Putamen (tissue), 1 donor: ENCODE measurements at regions not wholly inside any gene's neighbourhood (a gene's known extent, or its start where the extent isn't known, plus 50 kb on each side); places are given as distances from the start of the nearest gene placed in this dataset.
"Not testable (repeated sequence)": the region's sequence is repeated elsewhere in the genome, so short reads cannot be mapped to it uniquely, and the experiment has no call there.

ENCODE experiments used
- DNase-seq: peaks from one replicate; pipeline ENCODE4 v3.0.0-alpha.2; 2016; ENCODE audit warnings: low spot score

DNA sequence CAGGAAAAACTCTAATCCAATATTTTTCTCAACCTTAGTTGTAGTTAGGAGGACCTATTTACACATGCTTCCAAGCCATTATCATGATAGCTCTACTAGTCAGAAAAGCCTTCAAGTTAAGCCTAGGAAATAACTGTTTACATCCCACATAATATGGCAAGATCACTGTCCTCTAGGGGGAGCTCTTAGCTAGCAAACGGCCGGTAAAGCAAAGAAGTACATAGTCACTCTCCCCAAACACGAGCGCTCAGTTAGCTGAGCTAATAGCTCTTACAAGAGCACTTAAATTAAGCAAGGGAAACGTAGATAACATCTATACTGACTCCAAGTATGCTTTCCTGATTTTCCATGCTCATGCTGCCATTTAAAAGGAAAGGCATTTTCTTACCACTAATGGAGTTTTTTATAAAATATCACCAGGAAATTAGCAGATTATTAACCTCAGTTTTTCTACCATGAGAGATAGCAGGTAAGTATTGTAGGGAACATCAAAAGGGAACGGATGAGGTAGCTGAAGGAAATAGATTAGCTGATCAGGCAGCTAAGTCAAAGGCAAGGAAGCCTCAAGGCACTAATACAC is 100.6 kb upstream of the PABPC3 start:
- DNase-seq, result peak; percentile 81

DNA sequence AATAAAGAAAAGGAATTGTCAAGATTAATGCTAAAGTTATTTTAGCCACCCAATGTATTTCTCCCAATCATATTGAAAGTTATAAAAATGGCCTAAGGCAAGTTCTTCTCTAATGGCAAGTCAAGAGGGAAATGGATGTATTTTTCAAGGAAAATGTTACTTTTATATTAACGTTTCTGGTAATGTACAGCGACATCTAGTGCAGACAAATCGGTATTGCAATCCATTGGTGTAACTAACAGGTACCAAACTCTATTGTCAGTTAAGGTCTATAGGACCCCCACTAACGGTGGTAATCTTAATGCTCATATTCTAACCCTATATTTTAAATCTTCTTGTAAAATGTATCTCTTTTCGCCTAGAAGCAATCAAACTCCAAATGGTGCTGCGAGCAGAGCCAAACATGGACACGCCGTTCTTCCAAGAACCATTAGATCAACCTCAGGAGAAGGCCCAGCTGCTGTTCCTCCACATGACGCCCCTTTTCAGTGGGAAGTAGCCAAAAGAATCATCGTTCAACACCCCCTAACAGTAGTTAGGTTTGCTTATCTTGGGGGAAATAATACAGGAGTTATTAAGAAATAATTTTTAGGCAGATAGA is 98.5 kb upstream of the PABPC3 start:
- no peak for DNase-seq

DNA sequence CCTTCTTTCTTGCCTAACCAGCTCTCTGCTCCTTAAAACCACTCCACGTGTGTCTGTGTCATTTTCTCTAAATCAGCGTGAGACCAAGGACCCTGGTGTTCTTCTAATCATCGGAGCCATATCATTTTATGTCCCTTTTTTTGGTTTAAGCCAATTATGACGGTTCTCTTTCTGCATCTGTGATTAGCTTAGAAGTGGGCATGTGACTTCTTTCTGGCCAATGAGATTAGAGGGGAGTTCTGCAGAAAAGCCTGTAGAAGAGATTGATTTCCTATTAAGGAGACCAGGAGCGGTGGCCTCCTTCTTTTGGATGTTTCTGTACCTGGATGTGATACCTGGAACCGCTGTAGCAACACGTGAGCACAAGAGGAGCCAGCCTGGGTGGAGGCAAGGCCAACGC is 97.5 kb upstream of the PABPC3 start:
- DNase-seq, result no peak

DNA sequence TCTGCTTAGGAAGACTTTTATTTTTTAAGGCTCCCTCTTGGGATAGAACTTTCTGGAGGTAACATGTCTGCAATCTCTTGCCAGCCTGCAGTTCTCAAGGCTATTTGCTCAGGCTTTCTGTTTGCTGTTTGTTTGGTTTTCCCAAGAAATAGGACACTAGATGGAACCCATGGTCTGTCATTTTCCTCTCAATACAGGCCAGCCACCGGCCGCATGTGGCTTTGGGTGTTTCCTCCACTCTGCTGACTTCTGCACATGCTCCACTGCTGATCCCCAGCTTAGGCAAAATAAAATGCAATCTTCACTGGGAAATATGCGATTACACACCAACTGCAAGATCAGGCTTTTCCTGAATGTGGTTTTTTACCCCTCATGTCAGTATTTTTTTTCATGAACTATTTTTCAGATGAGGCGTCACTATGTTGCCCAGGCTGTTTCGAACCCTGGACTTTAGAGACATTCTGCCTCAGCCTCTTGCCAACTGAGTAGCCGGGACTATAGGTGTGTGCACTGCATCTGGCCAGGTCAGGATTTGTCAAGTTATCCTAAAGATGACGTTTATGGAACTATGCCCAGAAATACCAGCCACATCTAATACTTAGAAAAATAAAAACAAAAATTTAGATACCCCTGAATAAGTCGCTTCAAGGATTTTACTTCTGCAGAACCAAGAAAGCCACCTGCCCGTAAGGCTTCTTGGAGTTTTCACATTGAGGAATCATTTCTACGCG is 94.3 kb upstream of the PABPC3 start:
- DNase-seq, result no peak

DNA sequence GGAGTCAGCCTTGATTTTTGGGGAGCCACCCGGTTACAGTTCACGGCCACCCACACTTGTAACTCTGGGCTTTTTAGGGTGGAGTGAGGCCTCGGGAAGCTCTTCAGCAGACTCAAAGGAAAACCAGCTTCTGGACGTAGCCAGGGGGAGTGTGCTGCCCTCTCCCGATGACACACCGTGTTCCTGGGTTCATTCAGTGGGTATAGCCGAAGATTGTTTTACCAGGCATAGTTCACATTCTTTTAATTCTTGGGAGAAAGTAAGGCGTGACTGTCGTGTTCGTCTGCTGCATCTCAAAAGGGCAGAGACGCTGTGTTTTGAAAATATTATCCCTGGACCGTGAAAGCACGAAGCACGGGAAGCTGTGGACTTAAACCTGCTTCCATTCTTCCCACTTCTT is 93.6 kb upstream of the PABPC3 start:
- not testable (repeated sequence) for DNase-seq

DNA sequence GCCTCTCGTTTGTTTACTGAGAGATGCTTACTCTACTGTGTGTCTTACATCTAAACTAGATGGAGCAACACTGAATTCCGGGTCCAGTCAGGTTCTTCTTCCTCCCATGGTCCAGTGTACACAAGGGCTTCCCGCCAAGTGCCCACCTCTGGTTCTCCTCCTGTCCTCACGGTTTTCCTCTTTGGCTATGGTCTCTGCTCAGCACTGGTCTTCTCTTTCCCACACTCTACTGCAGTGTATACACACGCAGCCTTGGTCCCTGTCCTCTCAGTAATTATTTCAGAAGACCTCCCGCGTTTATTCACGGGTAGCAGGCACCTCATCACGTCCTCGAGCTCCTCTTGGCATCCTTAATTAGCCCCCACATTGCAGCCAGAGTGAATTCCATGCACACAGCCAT is 91.4 kb upstream of the PABPC3 start:
- DNase-seq, result not testable (repeated sequence)

DNA sequence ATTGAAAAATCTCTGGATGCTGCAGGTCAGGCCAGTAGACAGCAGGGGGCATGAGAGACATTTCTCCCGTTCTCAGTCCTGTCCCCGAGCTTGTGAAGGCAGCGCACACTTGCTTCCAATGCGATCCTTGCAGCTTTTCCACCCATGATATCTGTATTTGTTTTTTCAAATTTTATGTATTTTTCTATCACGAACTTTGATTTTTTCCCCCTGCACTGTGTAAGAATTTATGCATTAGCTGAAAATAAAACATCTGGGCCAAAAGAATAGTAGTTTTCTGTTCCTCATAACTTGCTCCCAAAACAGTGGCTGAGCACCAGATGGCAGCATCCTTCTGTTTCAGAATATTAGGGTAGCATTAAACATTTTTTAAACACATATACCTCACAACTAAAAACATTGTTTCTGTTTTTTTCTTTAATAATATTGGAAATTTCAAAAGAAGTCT is 90.9 kb upstream of the PABPC3 start:
- DNase-seq, result peak; percentile 64

DNA sequence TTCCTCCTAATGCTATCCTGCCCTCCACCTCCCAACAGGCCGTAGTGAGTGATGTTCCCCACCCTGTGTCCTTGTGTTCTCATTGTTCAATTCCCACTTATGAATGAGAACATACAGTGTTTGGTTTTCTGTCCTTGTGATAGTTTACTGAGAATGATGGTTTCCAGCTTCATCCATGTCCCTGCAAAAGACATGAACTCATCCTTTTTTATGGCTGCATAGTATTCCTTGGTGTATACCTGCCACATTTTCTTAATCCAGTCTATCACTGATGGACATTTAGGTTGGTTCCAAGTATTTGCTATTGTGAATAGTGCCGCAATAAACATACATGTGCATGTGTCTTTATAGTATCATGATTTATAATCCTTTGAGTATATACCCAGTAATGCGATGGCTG is 88.5 kb upstream of the PABPC3 start:
- not testable (repeated sequence) for DNase-seq

DNA sequence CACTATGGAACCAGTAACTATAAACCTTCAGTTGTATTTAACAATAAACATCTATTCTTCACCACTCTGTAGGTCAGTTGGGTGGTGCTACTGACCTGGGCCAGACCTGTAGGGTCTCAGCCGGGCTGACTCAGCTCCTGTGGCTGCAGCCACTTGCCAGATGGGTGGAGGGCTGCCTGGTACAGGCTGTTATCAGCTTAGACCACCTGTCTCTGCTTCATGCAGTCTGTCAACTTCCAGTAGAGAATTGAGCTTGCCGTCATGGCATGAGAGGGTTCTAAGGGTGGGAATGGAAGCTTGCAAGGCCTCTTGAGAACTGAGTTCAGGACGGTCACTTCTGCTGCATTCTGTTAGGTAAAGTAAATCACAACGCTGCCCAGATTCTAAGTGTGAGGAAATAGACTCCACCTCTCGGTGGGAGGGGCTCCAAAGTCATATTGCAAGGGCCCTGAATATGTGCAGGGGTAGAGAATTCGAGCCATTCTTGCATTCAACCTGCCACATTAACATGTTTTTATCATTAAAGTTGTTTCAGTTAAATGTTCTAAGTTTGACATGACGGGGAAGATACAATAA is 81.5 kb upstream of the PABPC3 start:
- not testable (repeated sequence) for DNase-seq

DNA sequence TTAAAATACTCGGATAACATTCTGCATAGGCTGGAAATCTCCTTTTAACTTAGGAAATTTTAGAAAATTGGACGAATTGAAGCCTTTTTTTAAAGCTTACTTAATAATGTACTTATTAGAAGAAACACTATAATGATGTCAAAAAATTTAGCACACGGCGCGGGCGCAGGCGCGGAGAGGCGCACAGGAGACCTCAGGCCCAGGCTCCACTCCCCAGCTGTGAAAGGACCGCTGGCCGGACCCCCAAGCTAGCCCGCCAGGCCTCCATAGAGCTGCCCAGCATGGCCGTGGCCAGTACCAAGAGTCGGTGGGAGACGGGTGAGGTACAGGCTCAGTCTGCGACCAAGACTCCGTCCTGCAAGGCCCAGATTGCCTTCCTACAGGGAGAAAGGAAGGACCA is 78.8 kb upstream of the PABPC3 start:
- not testable (repeated sequence) for DNase-seq

DNA sequence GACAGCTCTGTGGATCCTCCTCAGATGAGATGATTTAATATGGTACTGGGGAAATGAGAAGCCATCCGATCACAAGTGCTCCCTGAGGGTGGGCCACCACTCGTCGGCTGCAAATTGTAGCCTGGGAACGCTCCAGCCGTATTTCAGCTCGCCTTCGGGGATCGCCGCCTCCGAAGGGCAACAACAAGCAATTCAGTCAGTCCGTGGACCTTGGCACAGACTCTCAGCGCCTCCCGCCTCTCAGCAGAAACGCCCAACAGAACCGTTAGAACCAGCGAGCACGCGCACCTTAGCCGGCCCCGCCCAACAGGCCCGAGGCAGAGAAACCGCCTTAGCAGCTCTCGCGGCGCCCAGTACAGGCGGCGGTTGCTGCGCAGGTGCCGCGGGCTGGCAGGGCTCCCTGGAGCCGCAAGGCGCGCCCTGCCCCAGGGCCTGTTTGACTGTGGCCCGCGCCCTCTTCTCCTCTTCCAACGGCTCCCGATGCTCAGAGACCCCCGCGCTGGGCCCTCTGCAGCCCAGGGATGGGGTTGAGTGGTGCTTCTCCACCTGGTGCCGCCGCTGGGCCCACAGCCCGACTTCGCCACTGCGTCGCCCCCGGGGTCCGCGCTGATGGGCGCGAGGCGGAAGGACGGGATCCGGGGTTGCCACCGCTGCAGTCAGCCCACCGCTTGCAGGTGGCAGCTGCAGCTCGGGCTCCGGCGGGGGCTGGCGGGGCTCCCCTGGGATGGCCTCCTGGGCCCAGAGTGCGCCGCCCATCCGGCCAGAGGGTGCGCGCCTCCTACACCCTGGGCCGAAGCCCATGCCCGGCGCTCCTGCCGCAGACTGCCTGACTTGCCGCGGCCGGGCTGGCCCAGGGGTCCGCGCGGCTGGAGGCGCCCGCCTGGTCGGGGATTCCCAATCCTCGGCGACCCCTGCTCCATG is 77.9 kb upstream of the PABPC3 start:
- DNase-seq, result peak; percentile 56

DNA sequence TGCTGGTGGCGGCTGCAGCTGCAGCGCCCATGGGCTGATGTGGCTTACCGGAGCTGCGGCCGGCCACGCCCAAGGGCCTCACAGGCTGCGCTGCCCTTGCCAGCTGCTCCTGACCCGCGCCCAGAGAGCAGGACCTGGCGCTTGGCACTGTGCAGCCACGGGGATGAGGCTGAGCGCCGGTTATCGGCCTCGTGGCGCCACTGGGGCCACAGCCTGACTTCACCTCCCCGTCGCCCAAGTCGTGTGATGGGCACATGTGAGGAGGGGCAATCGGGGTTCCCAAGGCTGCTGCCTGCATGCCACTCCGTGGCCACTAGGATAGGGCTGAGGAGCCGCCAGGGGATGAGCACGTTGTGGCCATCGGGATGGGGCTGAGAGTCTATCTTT is 77.2 kb upstream of the PABPC3 start:
- no peak for DNase-seq

DNA sequence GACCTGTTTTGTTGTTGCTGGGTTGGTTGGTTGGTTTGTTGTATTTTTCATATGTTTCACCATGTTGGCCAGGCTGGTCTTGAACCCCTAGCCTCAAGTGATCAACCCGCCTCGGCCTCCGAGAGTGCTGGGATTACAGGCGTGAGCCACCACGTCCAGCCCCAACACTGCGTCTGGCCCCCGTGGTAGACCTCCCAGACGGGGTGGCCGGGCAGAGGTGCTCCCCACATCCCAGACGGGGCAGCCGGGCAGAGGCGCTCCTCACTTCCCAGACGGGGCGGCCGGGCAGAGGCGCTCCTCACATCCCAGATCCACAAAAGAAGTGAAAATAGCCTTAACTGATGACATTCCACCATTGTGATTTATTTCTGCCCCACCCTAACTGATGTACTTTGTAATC is 76.2 kb upstream of the PABPC3 start:
- DNase-seq, result not testable (repeated sequence)

DNA sequence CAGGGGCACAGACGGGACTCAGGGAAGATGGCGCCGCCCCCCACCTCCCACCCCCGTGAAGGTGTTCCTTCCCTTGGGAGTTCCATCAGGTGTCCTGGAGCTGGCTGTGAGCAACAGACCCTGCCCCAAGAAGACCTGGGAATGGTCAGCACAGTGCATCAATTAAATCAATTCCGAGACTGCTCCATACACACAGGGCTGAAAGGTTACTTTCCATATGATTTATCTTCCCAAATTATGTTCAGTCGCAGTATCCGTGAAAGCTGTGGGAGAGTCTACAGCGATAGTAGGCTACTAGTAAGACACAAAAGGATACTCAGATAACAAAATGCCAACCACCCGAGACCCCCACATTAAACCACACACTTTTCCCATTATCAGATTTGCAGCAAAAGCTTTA is 71.8 kb upstream of the PABPC3 start:
- no peak for DNase-seq

DNA sequence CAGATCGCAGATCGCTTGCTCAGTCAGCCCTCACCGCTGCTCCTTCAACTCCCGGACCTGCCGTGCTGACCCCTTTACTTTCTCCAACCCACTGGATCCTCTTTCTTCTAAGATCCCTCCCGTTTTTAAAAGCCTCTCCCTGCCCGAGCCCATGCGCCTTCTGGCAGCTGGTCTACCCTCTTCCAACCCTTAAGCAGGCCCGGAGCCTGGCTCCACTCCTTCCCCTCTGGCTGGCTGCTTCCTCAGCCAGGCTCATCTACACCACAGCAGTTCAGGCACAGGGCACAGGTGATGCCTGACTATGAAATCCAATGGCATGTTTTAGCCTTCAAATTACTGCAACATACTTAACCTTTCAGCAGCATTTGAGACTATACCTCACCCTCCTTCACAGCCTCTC is 63.8 kb upstream of the PABPC3 start:
- no peak for DNase-seq

DNA sequence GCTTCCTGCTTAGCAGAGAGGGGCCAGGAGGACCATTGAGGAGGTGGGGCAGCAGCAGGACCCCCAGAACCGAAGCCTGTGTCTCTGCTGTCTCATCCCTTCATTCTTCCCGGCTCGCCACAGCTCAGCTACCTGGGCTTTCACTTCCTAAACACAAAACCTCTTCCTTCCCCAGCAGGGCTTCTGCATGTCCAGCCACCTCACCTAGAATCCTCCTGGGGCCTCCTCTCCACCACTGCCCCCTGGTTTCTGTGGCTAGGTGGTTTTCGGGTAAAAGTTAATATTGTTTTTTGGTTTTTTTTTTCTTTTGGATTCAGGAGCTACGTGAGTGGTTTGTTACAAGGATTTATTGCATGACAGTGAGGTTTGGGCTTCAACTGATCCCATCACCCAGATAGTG is 61.8 kb upstream of the PABPC3 start:
- DNase-seq, result no peak

DNA sequence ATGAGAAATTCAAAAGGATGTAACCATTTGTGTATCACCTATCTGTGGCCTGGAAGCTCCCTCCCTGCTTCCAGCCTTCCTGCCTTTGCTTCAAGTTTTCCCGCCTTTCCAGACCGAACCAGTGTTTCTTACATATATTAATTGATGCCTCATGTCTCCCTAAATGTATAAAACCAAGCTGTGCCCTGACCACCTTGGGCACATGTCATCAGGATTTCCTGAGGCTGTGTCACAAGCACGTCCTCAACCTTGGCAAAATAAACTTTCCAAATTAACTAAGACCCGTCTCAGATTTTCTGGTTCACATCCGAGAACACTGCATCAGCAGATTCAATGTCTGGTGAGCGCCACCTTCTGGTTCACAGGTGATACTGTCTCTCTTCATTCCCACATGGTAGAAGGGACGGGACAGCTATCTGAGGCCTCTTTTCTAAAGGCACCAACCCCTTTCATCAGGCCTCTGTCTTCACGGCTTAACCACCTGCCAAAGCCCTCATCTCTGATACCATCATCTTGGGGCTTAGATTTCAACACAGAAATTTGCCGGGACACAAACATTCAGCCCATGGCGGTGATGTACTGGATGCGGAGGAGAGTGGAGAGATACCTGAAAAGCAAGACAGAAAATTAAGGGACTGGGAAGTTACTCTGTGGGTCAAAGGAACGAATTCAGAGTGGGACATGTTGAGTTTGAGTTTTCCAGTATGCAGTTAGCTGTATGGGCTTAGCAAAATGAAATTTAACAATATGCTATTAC is 58.7 kb upstream of the PABPC3 start:
- peak; percentile 65 for DNase-seq

DNA sequence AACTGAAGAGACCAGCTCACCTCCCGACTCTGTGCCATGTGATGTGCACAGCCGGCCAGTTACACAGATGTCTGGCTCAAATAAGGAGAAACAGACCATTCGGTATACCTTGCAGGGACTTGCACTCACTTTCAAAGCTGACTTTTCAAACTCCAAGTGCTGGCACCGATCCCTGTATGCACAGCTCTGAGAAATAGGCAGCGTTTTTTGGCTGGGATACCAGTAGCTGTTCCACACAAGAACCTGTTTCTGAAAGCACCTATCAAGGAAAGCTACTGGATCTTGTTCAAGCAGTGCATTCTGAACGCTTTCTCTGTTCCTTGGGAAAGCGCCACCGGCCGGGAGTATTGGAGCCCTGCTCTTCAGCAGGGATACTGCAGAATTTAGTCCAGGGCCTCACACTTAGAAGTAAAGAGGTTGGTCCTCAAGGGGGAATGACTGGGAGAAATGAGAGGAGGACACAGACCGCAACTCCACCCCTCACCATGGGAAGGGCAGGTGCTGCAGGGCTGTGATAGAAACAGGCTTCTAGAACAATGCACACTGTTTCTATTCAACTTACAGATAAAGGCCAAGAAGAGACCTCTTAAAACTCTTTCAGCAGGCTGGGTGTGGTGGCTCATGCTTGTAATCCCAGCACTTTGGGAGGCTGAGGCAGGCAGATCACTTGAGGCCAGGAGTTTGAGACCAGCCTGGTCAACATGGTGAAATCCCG is 53.6 kb upstream of the PABPC3 start:
- no peak for DNase-seq

DNA sequence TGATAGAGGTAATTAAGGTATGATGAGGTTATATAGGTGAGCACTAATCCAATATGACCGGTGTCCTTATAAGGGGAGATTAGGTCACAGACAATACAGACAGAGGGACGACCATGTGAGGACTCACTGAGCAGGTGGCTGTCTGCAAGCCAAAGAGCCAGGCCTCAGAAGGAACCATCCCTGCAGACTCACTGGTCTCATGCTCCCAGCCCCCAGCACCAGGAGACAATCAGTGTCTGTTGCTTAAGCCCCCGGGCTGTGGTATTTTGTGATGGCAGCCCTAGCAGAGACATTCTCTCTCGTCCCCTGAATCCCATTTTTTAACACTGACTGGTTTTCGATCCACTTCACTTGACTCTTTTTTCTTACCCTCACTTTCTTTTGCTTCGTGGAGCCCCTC is 51.9 kb upstream of the PABPC3 start:
- DNase-seq, result no peak
